K562 (cell line): ENCODE measurements at regions not wholly inside any gene's neighbourhood (a gene's known extent, or its start where the extent isn't known, plus 50 kb on each side); places are given as distances from the start of the nearest gene placed in this dataset.

ENCODE experiments used
- ATAC-seq: fragments of 200-7000 bp; cut with Tn5 transposase; 3 replicates; pipeline ENCODE4 v1.9.1; 2020; ENCODE audit warnings: moderate library complexity
- BruUV-seq: library from RNA; stranded (reverse); fragments of 400-500 nt; replicated peaks from 2 replicates; lab custom pipeline; 2021; lab: Mats Ljungman, UMichigan
- CTCF ChIA-PET: fragments of 300-600 bp; formaldehyde crosslinking; extraction: SDS; loops from one replicate; lab custom pipeline; 2021; ENCODE audit warnings: low intra/inter-chr PET ratio; lab: Yijun Ruan, JAX
- POLR2A ChIA-PET: fragments of 300-600, 350-650 bp; sonication (Branson Sonifier 250); formaldehyde crosslinking; extraction: SDS; loops from one replicate; lab custom pipeline; 2021; ENCODE audit warnings: antibody characterized with exemption, inconsistent platforms; lab: Yijun Ruan, JAX
- DNase-seq, 4 experiments: peaks; one replicate each; pipeline versions ENCODE4 v3.0.0 to v3.0.0-alpha.2; 2011 to 2018; ENCODE audit warnings: low spot score in 3 of 4, mixed read lengths in 3 of 4; ENCODE audit errors: extremely low read depth in 1 of 4
- FAIRE-seq: peaks from 2 replicates; lab custom pipeline; 2011; peaks lifted over from hg19 to GRCh38; lab: Jason Lieb, UNC
- H2AFZ ChIP-seq: 2 replicates; pipeline ENCODE4 v1.6.0; 2011; ENCODE audit warnings: low read depth, low read length, control low read depth, inconsistent platforms
- H3K27ac ChIP-seq: fragments of 200-600 bp; 3 replicates; pipeline ENCODE4 v1.8.0; 2011; ENCODE audit warnings: low read depth, mild to moderate bottlenecking, control low read depth, inconsistent platforms, low read length, moderate library complexity, mixed read lengths; ENCODE audit errors: extremely low read depth
- H3K27me3 ChIP-seq, 2 experiments: fragments of 300-600 bp in 1 of 2; 2 replicates in 1 of 2; 3 replicates in 1 of 2; pipeline versions ENCODE4 v1.6.0 to v1.8.0; 2011; ENCODE audit warnings: inconsistent platforms in 2 of 2, low read length in 2 of 2, mild to moderate bottlenecking in 1 of 2, mixed read lengths in 1 of 2, moderate library complexity in 1 of 2; ENCODE audit not compliant: control insufficient read depth in 2 of 2, insufficient read depth in 2 of 2
- H3K36me3 ChIP-seq: fragments of 300-600 bp; 3 replicates; pipeline ENCODE4 v1.8.0; 2011; ENCODE audit warnings: mild to moderate bottlenecking, low read length, inconsistent platforms; ENCODE audit not compliant: control insufficient read depth, insufficient read depth
- H3K4me1 ChIP-seq, 2 experiments: fragments of 200-600 bp in 1 of 2; replicated peaks in 1 of 2; 2 replicates in 1 of 2; 3 replicates in 1 of 2; pipeline versions ENCODE4 v1.5.1 to v1.8.0; 2011; ENCODE audit warnings: inconsistent platforms in 2 of 2, low read length in 2 of 2, mild to moderate bottlenecking in 1 of 2, mixed read lengths in 1 of 2, moderate library complexity in 1 of 2; ENCODE audit not compliant: control insufficient read depth in 2 of 2, insufficient read depth in 2 of 2
- H3K4me2 ChIP-seq: 2 replicates; pipeline ENCODE4 v1.6.1; 2011; ENCODE audit warnings: low read length, control low read depth, inconsistent platforms, mixed read lengths; ENCODE audit not compliant: insufficient read depth
- H3K4me3 ChIP-seq: fragments of 200-600 bp; sonication (generic), shearing (Covaris generic); 2 replicates; pipeline ENCODE4 v1.5.1; 2016; ENCODE audit warnings: control low read depth, inconsistent platforms
- H3K79me2 ChIP-seq: fragments of 200-600 bp; 3 replicates; pipeline ENCODE4 v1.8.0; 2011; ENCODE audit warnings: low read length, inconsistent platforms; ENCODE audit not compliant: control insufficient read depth, insufficient read depth
- H3K9ac ChIP-seq, 2 experiments: 2 replicates each; pipeline versions ENCODE4 v1.6.0 to v1.6.1; 2011; ENCODE audit warnings: low read depth in 2 of 2, low read length in 2 of 2, control low read depth in 1 of 2, inconsistent platforms in 1 of 2, mild to moderate bottlenecking in 1 of 2, mixed read lengths in 1 of 2; ENCODE audit not compliant: insufficient read depth in 1 of 2
- H3K9me1 ChIP-seq: one replicate; pipeline ENCODE4 v1.6.0; 2011; ENCODE audit warnings: inconsistent platforms, mild to moderate bottlenecking, low read length, moderate library complexity; ENCODE audit not compliant: control insufficient read depth, insufficient read depth
- H3K9me3 ChIP-seq: replicated peaks from 2 replicates; pipeline ENCODE4 v1.5.1; 2011; ENCODE audit warnings: low read depth, low read length, inconsistent platforms; ENCODE audit not compliant: control insufficient read depth, insufficient read depth
- H4K20me1 ChIP-seq: replicated peaks from 2 replicates; pipeline ENCODE4 v1.6.1; 2011; ENCODE audit warnings: low read length, inconsistent platforms, mixed read lengths; ENCODE audit not compliant: control insufficient read depth, insufficient read depth
- CBX2 ChIP-seq: fragments of 200-600 bp; sonication (generic); IDR thresholded peaks from one replicate; pipeline ENCODE4 v1.6.1; 2012; ENCODE audit warnings: mild to moderate bottlenecking, low read length, inconsistent platforms; ENCODE audit not compliant: insufficient read depth, poor library complexity, severe bottlenecking
- ELF1 ChIP-seq: fragments of 200-800 bp; sonication (Bioruptor generic); IDR thresholded peaks from 2 replicates; pipeline ENCODE4 v1.6.1; 2016; ENCODE audit warnings: missing genetic modification characterization, missing compliant biosample characterization
- GTF2A2 ChIP-seq: IDR thresholded peaks from 2 replicates; pipeline ENCODE4 v1.6.1; 2016; ENCODE audit warnings: mild to moderate bottlenecking, missing genetic modification characterization, missing compliant biosample characterization
- MBD2 ChIP-seq: sonication (generic); IDR thresholded peaks from 2 replicates; pipeline ENCODE4 v1.6.1; 2016; ENCODE audit warnings: low read depth, borderline replicate concordance
- MTA3 ChIP-seq: fragments of 450-650 bp; formaldehyde crosslinking; IDR thresholded peaks from 2 replicates; pipeline ENCODE4 v1.6.1; 2017; ENCODE audit warnings: mild to moderate bottlenecking, borderline replicate concordance
- MTF1 ChIP-seq: fragments of 250-450 bp; sonication (Bioruptor Pico); IDR thresholded peaks from 2 replicates; pipeline ENCODE4 v1.9.0; 2021; ENCODE audit warnings: moderate library complexity, mild to moderate bottlenecking, inconsistent platforms, borderline replicate concordance
- NFE2L1 ChIP-seq: fragments of 450-650 bp; IDR thresholded peaks from 2 replicates; pipeline ENCODE4 v1.6.1; 2016; ENCODE audit warnings: missing genetic modification characterization, low read depth, mild to moderate bottlenecking, missing compliant biosample characterization, moderate library complexity, borderline replicate concordance
- RFX5 ChIP-seq: IDR thresholded peaks from 2 replicates; pipeline ENCODE4 v1.6.1; 2011; ENCODE audit warnings: low read depth, mild to moderate bottlenecking, improper control_type of control experiment, low read length
- SRSF1 ChIP-seq: fragments of 200-400 bp; formaldehyde crosslinking; IDR thresholded peaks from 2 replicates; pipeline ENCODE4 v1.6.1; 2017; ENCODE audit warnings: mild to moderate bottlenecking, low read depth, low read length, moderate library complexity
- ZBTB11 ChIP-seq, 3 experiments: fragments of 200-800 bp in 1 of 3; fragments of 250-450 bp in 1 of 3; fragments of 450-650 bp in 1 of 3; sonication (Bioruptor Pico) in 1 of 3; sonication (Bioruptor generic) in 1 of 3; formaldehyde crosslinking in 1 of 3; IDR thresholded peaks; 2 replicates each; pipeline versions ENCODE4 v1.6.1 to v1.8.0; 2016 to 2022; ENCODE audit warnings: mild to moderate bottlenecking in 2 of 3, missing genetic modification characterization in 2 of 3, missing compliant biosample characterization in 1 of 3, moderate library complexity in 1 of 3
- ZNF3 ChIP-seq: fragments of 250-450 bp; sonication (Bioruptor Pico); IDR thresholded peaks from 2 replicates; pipeline ENCODE4 v1.5.0; 2021; ENCODE audit warnings: mild to moderate bottlenecking, moderate library complexity
- ZNF436 ChIP-seq: fragments of 250-450, 450-650 bp; sonication (Bioruptor Pico); formaldehyde crosslinking; IDR thresholded peaks from 2 replicates; pipeline ENCODE4 v1.7.0; 2020; ENCODE audit warnings: mild to moderate bottlenecking
- ZNF740 ChIP-seq, 3 experiments: fragments of 200-800 bp in 1 of 3; sonication (Bioruptor generic) in 1 of 3; sonication (generic) in 1 of 3; formaldehyde crosslinking in 1 of 3; IDR thresholded peaks; 2 replicates each; pipeline versions ENCODE4 v1.6.1 to v1.8.0; 2016 to 2022; ENCODE audit warnings: mild to moderate bottlenecking in 2 of 3, missing compliant biosample characterization in 2 of 3, missing genetic modification characterization in 2 of 3, missing genetic modification reagents in 1 of 3
- WGBS: fragments of 100-300 bp; shearing (Covaris generic); methylation state at CpG from one replicate; pipeline ENCODE4 v1.1.6; 2016; ENCODE audit warnings: low coverage, mixed read lengths; ENCODE audit not compliant: insufficient coverage; ENCODE audit errors: missing lambda C conversion rate; 5-methylcytosine and 5-hydroxymethylcytosine counted together
- in situ Hi-C: fragments of 300-500 bp; cut with MboI; formaldehyde crosslinking; loops from 4 replicates; pipeline ENCODE4 v1.15.0; 2018; ENCODE audit warnings: inconsistent platforms, mixed read lengths
- intact Hi-C: fragments of 100-400 bp; cut with micrococcal nuclease; formaldehyde crosslinking; loops from 2 replicates; pipeline ENCODE4 v1.14.2; 2022

DNA sequence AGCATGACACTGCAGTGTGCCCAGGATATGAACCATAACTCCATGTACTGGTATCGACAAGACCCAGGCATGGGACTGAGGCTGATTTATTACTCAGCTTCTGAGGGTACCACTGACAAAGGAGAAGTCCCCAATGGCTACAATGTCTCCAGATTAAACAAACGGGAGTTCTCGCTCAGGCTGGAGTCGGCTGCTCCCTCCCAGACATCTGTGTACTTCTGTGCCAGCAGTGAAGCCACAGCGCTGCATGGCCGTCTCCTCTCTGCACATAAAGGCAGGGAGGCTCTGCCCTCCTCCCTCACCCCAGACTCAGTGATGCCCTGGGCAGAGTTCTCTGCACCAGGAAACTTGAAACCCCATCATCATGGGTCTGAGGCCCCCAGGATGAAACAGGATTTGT lies 70.7 kb upstream of the PRSS58 start:
- Histone ChIP-seq H3K9me1 (no peaks in the 10 kb centered on the region), H3K79me2 (no peaks in the 10 kb centered on the region), H3K4me1 (no peaks in the 10 kb centered on the region), H2AFZ (no peak overlapping the region), H3K27me3 (peaks cover 0 to 7% of the 10 kb centered on the region in 2 experiments; a peak in 1 of 5 replicates), H3K4me3 (no peak overlapping the region), H4K20me1 (no peaks in the 10 kb centered on the region), H3K9ac (no peak overlapping the region), H3K4me2 (no peak overlapping the region), H3K9me3 (no peaks in the 10 kb centered on the region), H3K27ac (no peak overlapping the region), H3K36me3 (no peaks in the 10 kb centered on the region)
- ChIA-PET POLR2A (no interaction called here), CTCF (no interaction called here)
- intact Hi-C loops = no loop called here
- WGBS = 0% methylated on average over 6 of the region's 6 CpGs
- no peak for DNase-seq
- FAIRE-seq = no peak
- TF ChIP-seq GTF2A2 (tag) (no peak), ZNF3 (no peak), ZBTB11 (CRISPR knock-in tag; IDR thresholded peaks at IDR 0.05) (no peak), ZNF740 (CRISPR knock-in tag; IDR thresholded peaks at IDR 0.05) (no peak), ZNF740 (tag; IDR thresholded peaks at IDR 0.05) (no peak), MTA3 (no peak), ZNF436 (CRISPR knock-in tag) (no peak), MTF1 (CRISPR knock-in tag) (no peak), CBX2 (no peak), SRSF1 (no peak), NFE2L1 (tag) (no peak), RFX5 (no peak), MBD2 (no peak), ELF1 (tag) (no peak)
- in situ Hi-C loops = no loop called here
- BruUV-seq = no TSS peak
- ATAC-seq = no peak
